Lower leg skin (tissue), 3 donors: ENCODE measurements at regions not wholly inside any gene's neighbourhood (a gene's known extent, or its start where the extent isn't known, plus 50 kb on each side); places are given as distances from the start of the nearest gene placed in this dataset.

ENCODE experiments used
- CTCF ChIP-seq, 3 donors: fragments of 450-650 bp; IDR thresholded peaks; one replicate each; pipeline ENCODE4 v1.5.1; 2016; ENCODE audit warnings: antibody characterized with exemption in 3 of 3, mild to moderate bottlenecking in 3 of 3, moderate library complexity in 2 of 3
- POLR2A ChIP-seq, 2 donors: fragments of 450-650 bp; IDR thresholded peaks; one replicate each; pipeline ENCODE4 v1.6.1; 2016 to 2017; ENCODE audit warnings: antibody characterized with exemption in 2 of 2, mild to moderate bottlenecking in 1 of 2, moderate library complexity in 1 of 2

GRCh38 chr2:222802514-222803196 lies 58.2 kb upstream of the ACSL3 start:
- TF ChIP-seq CTCF (IDR thresholded peaks at IDR 0.05) (no peak), POLR2A (IDR thresholded peaks at IDR 0.05) (no peak)
